H1 (cell line): ENCODE measurements at regions not wholly inside any gene's neighbourhood (a gene's known extent, or its start where the extent isn't known, plus 50 kb on each side); places are given as distances from the start of the nearest gene placed in this dataset.

ENCODE experiments used
- CTCF ChIA-PET: fragments of 300-600 bp; sonication (Branson Sonifier 250); formaldehyde crosslinking; loops from one replicate; lab custom pipeline; 2021; ENCODE audit not compliant: partially characterized antibody; lab: Charles Lee
- POLR2A ChIA-PET: fragments of 300-600 bp; sonication (Branson Sonifier 250); formaldehyde crosslinking; loops from one replicate; lab custom pipeline; 2021; ENCODE audit warnings: inconsistent platforms; ENCODE audit not compliant: partially characterized antibody; lab: Charles Lee
- DNase-seq, 2 experiments: peaks; one replicate each; pipeline versions ENCODE4 v3.0.0 to v3.0.0-alpha.2; 2010 to 2022; ENCODE audit warnings: low spot score in 2 of 2, low read depth in 1 of 2, mixed read lengths in 1 of 2
- FAIRE-seq: peaks from 2 replicates; lab custom pipeline; 2011; peaks lifted over from hg19 to GRCh38; lab: Jason Lieb, UNC
- H2AFZ ChIP-seq: 2 replicates; pipeline ENCODE4 v1.8.1; 2012; ENCODE audit warnings: low read length, inconsistent platforms
- H2AK5ac ChIP-seq: 2 replicates; pipeline ENCODE4 v1.6.1; 2013; ENCODE audit warnings: low read depth, low read length
- H2BK120ac ChIP-seq: replicated peaks from 2 replicates; pipeline ENCODE3; 2013; ENCODE audit warnings: low read depth, low read length, inconsistent platforms
- H2BK12ac ChIP-seq: 2 replicates; pipeline ENCODE4 v1.6.1; 2013; ENCODE audit warnings: low read depth, low read length
- H2BK15ac ChIP-seq: 2 replicates; pipeline ENCODE4 v1.6.1; 2013; ENCODE audit warnings: low read length
- H2BK20ac ChIP-seq: 2 replicates; pipeline ENCODE4 v1.6.1; 2013; ENCODE audit warnings: low read length
- H2BK5ac ChIP-seq: 2 replicates; pipeline ENCODE4 v1.6.1; 2013; ENCODE audit warnings: low read depth, low read length
- H3K14ac ChIP-seq: 2 replicates; pipeline ENCODE4 v1.6.1; 2013; ENCODE audit warnings: inconsistent platforms; ENCODE audit not compliant: insufficient read length
- H3K18ac ChIP-seq: 2 replicates; pipeline ENCODE4 v1.6.1; 2013; ENCODE audit warnings: low read length; ENCODE audit errors: extremely low read depth
- H3K23ac ChIP-seq: 2 replicates; pipeline ENCODE4 v1.6.1; 2013; ENCODE audit warnings: inconsistent platforms; ENCODE audit not compliant: insufficient read length
- H3K23me2 ChIP-seq: 2 replicates; pipeline ENCODE4 v1.6.1; 2013; ENCODE audit warnings: low read depth, low read length
- H3K27ac ChIP-seq: 2 replicates; pipeline ENCODE4 v1.6.1; 2011; ENCODE audit warnings: low read depth, low read length, inconsistent platforms
- H3K27me3 ChIP-seq, 4 experiments: replicated peaks in 1 of 4; 1 replicate in 1 of 4; 2 replicates in 3 of 4; pipeline versions ENCODE4 v1.6.1 to v1.8.1; 2011 to 2013; ENCODE audit warnings: low read length in 3 of 4, mild to moderate bottlenecking in 3 of 4, inconsistent platforms in 2 of 4, mixed read lengths in 2 of 4, moderate library complexity in 1 of 4; ENCODE audit not compliant: control insufficient read depth in 3 of 4, insufficient read depth in 3 of 4; ENCODE audit errors: extremely low read depth in 1 of 4
- H3K36me3 ChIP-seq, 4 experiments: 2 replicates each; pipeline versions ENCODE4 v1.6.1 to v1.8.1; 2011 to 2013; ENCODE audit warnings: mild to moderate bottlenecking in 4 of 4, low read length in 3 of 4, moderate library complexity in 2 of 4, control low read depth in 1 of 4, inconsistent platforms in 1 of 4; ENCODE audit not compliant: insufficient read depth in 4 of 4, control insufficient read depth in 2 of 4
- H3K4ac ChIP-seq: replicated peaks from 2 replicates; pipeline ENCODE3; 2013; ENCODE audit warnings: low read length, low read depth, mixed read lengths, inconsistent platforms; ENCODE audit not compliant: insufficient read length
- H3K4me1 ChIP-seq, 4 experiments: replicated peaks in 1 of 4; 1 replicate in 1 of 4; 2 replicates in 3 of 4; pipeline versions ENCODE4 v1.6.1 to v1.8.1; 2011 to 2013; ENCODE audit warnings: low read length in 3 of 4, inconsistent platforms in 2 of 4, mixed read lengths in 1 of 4; ENCODE audit not compliant: insufficient read depth in 4 of 4, control insufficient read depth in 3 of 4
- H3K4me2 ChIP-seq, 2 experiments: 2 replicates each; pipeline versions ENCODE4 v1.6.1 to v1.8.1; 2011 to 2013; ENCODE audit warnings: low read depth in 2 of 2, low read length in 2 of 2, control low read depth in 1 of 2, inconsistent platforms in 1 of 2, mild to moderate bottlenecking in 1 of 2; ENCODE audit not compliant: insufficient read depth in 1 of 2
- H3K4me3 ChIP-seq, 4 experiments: fragments of 200-600, 300-600 bp in 1 of 4; sonication (generic), shearing (Covaris generic), sonication (Bioruptor Twin) in 1 of 4; 2 replicates each; pipeline versions ENCODE4 v1.5.1 to v1.8.1; 2011 to 2016; ENCODE audit warnings: low read length in 4 of 4, low read depth in 3 of 4, control low read depth in 2 of 4, inconsistent platforms in 2 of 4, mild to moderate bottlenecking in 2 of 4, mixed read lengths in 1 of 4, moderate library complexity in 1 of 4; ENCODE audit not compliant: insufficient read depth in 2 of 4; ENCODE audit errors: extremely low read depth in 1 of 4
- H3K56ac ChIP-seq: replicated peaks from 2 replicates; pipeline ENCODE3; 2013; ENCODE audit warnings: low read depth, mild to moderate bottlenecking, mixed read lengths, low read length, inconsistent platforms; ENCODE audit not compliant: insufficient read length
- H3K79me1 ChIP-seq: 2 replicates; pipeline ENCODE4 v1.6.1; 2013; ENCODE audit warnings: low read depth, low read length, control low read depth
- H3K79me2 ChIP-seq, 2 experiments: 2 replicates each; pipeline versions ENCODE4 v1.6.1 to v1.8.1; 2012 to 2013; ENCODE audit warnings: low read length in 2 of 2, mild to moderate bottlenecking in 2 of 2, inconsistent platforms in 1 of 2; ENCODE audit not compliant: insufficient read depth in 2 of 2, control insufficient read depth in 1 of 2
- H3K9ac ChIP-seq, 4 experiments: replicated peaks in 1 of 4; 1 replicate in 1 of 4; 2 replicates in 3 of 4; pipeline versions ENCODE4 v1.6.1 to v1.8.1; 2011 to 2013; ENCODE audit warnings: low read depth in 3 of 4, low read length in 3 of 4, control low read depth in 2 of 4, mild to moderate bottlenecking in 2 of 4, moderate library complexity in 2 of 4, inconsistent platforms in 1 of 4; ENCODE audit errors: extremely low read depth in 1 of 4
- H3K9me3 ChIP-seq, 2 experiments: 2 replicates each; pipeline versions ENCODE4 v1.6.1 to v1.8.1; 2012 to 2013; ENCODE audit warnings: mild to moderate bottlenecking in 2 of 2, moderate library complexity in 2 of 2, control low read depth in 1 of 2, inconsistent platforms in 1 of 2, low read depth in 1 of 2, low read length in 1 of 2, mixed read lengths in 1 of 2; ENCODE audit not compliant: insufficient read depth in 2 of 2
- H4K20me1 ChIP-seq, 2 experiments: replicated peaks in 1 of 2; 2 replicates each; pipeline versions ENCODE3 to v1.8.1; 2011 to 2013; ENCODE audit warnings: inconsistent platforms in 2 of 2, low read length in 2 of 2, mild to moderate bottlenecking in 1 of 2; ENCODE audit not compliant: insufficient read depth in 2 of 2, control insufficient read depth in 1 of 2
- H4K5ac ChIP-seq: 2 replicates; pipeline ENCODE4 v1.6.1; 2013; ENCODE audit warnings: low read length, low read depth, mixed read lengths, inconsistent platforms; ENCODE audit not compliant: insufficient read length
- H4K8ac ChIP-seq: 2 replicates; pipeline ENCODE4 v1.8.0; 2013; ENCODE audit warnings: mild to moderate bottlenecking, moderate library complexity, low read length, inconsistent platforms; ENCODE audit not compliant: insufficient read depth; ENCODE audit errors: extremely low read depth
- H4K91ac ChIP-seq: replicated peaks from 2 replicates; pipeline ENCODE3; 2013; ENCODE audit warnings: low read length, mixed read lengths, inconsistent platforms; ENCODE audit not compliant: insufficient read length
- ASH2L ChIP-seq: fragments of 200-600, 300-600 bp; sonication (generic); IDR thresholded peaks from one replicate; pipeline ENCODE4 v1.7.1; 2017; ENCODE audit warnings: low read length
- ATF3 ChIP-seq: IDR thresholded peaks from 2 replicates; pipeline ENCODE4 v1.6.1; 2011; ENCODE audit warnings: low read depth, mild to moderate bottlenecking, low read length; ENCODE audit not compliant: insufficient read depth
- CEBPB ChIP-seq: IDR thresholded peaks from 2 replicates; pipeline ENCODE4 v1.6.1; 2012; ENCODE audit warnings: low read depth, low read length
- GTF2F1 ChIP-seq: IDR thresholded peaks from 2 replicates; pipeline ENCODE4 v1.6.1; 2012; ENCODE audit warnings: low read depth, low read length, improper control_type of control experiment, borderline replicate concordance
- KDM1A ChIP-seq: fragments of 200-600, 300-600 bp; sonication (generic); IDR thresholded peaks from 2 replicates; pipeline ENCODE4 v1.7.1; 2016; ENCODE audit warnings: mild to moderate bottlenecking, low read length, borderline replicate concordance
- NANOG ChIP-seq: IDR thresholded peaks from 2 replicates; pipeline ENCODE4 v1.6.1; 2011; ENCODE audit warnings: low read length, low read depth, mild to moderate bottlenecking, inconsistent platforms; ENCODE audit not compliant: insufficient read depth, poor library complexity, severe bottlenecking
- NRF1 ChIP-seq: IDR thresholded peaks from 2 replicates; pipeline ENCODE4 v1.6.1; 2011; ENCODE audit warnings: mild to moderate bottlenecking, low read depth, low read length, improper control_type of control experiment
- POLR2A ChIP-seq, 2 experiments: IDR thresholded peaks; 1 replicate in 1 of 2; 2 replicates in 1 of 2; pipeline ENCODE4 v1.6.1; 2011; ENCODE audit warnings: low read depth in 2 of 2, low read length in 2 of 2, mild to moderate bottlenecking in 2 of 2; ENCODE audit errors: control extremely low read depth in 1 of 2
- RFX5 ChIP-seq: IDR thresholded peaks from 2 replicates; pipeline ENCODE4 v1.6.1; 2011; ENCODE audit warnings: low read depth, low read length, improper control_type of control experiment, borderline replicate concordance
- SAP30 ChIP-seq: fragments of 300-600 bp; sonication (generic); IDR thresholded peaks from 2 replicates; pipeline ENCODE4 v1.7.1; 2012; ENCODE audit warnings: low read length, moderate library complexity, mild to moderate bottlenecking, inconsistent platforms; ENCODE audit not compliant: insufficient read depth, insufficient replicate concordance
- SIX5 ChIP-seq: IDR thresholded peaks from 2 replicates; pipeline ENCODE4 v1.6.1; 2011; ENCODE audit warnings: mild to moderate bottlenecking, low read depth, low read length
- SP2 ChIP-seq: IDR thresholded peaks from 2 replicates; pipeline ENCODE4 v1.6.1; 2012; ENCODE audit warnings: mild to moderate bottlenecking, low read length, inconsistent platforms
- SRF ChIP-seq: IDR thresholded peaks from 2 replicates; pipeline ENCODE4 v1.6.1; 2011; ENCODE audit warnings: mild to moderate bottlenecking, low read depth, low read length, moderate library complexity
- TEAD4 ChIP-seq: IDR thresholded peaks from 2 replicates; pipeline ENCODE4 v1.6.1; 2012; ENCODE audit warnings: low read depth, low read length, inconsistent platforms, mixed read lengths

GRCh38 chr3:166902374-166902773, 477.7 kb downstream of the ZBBX start:
- no peaks in the 10 kb centered on the region for H3K36me3 ChIP-seq
- no peaks in the 10 kb centered on the region for H3K23me2 ChIP-seq
- H2BK12ac ChIP-seq = no peak overlapping the region
- no peak overlapping the region for H3K4me3 ChIP-seq
- H3K18ac ChIP-seq = no peak overlapping the region
- H3K79me1 ChIP-seq = no peaks in the 10 kb centered on the region
- H2AK5ac ChIP-seq = no peak overlapping the region
- CTCF ChIA-PET = interaction anchor here (1.4 to 1.6 kb wide), 2 partner anchors 12 to 65 kb away, joined by 4 to 6 read pairs; no protein-coding TSS in a partner anchor
- FAIRE-seq (no peak), DNase-seq (no peak)
- no peak overlapping the region for H4K5ac ChIP-seq
- H2AFZ ChIP-seq = no peak overlapping the region
- H3K56ac ChIP-seq = no peak overlapping the region
- H3K23ac ChIP-seq = no peak overlapping the region
- H4K91ac ChIP-seq = no peak overlapping the region
- POLR2A ChIA-PET = no interaction called here
- H3K4ac ChIP-seq = no peak overlapping the region
- no peak overlapping the region for H3K4me2 ChIP-seq
- no peaks in the 10 kb centered on the region for H3K9me3 ChIP-seq
- no peak overlapping the region for H2BK15ac ChIP-seq
- H2BK5ac ChIP-seq = no peak overlapping the region
- no peak overlapping the region for H2BK20ac ChIP-seq
- no peaks in the 10 kb centered on the region for H3K79me2 ChIP-seq
- TF ChIP-seq GTF2F1 (no peak), NRF1 (no peak), NANOG (no peak), ASH2L (no peak), SAP30 (no peak), TEAD4 (no peak), RFX5 (no peak), ATF3 (no peak), POLR2A (IDR thresholded peaks at IDR 0.05; ENCODE audit: control extremely low read depth in 1 of 2, low read depth in 2 of 2, low read length in 2 of 2) (no peak), SIX5 (no peak), CEBPB (no peak), SRF (no peak), SP2 (no peak), KDM1A (no peak)
- no peak overlapping the region for H3K14ac ChIP-seq
- no peaks in the 10 kb centered on the region for H3K27me3 ChIP-seq
- H3K9ac ChIP-seq = no peak overlapping the region
- no peak overlapping the region for H2BK120ac ChIP-seq
- no peak overlapping the region for H4K8ac ChIP-seq
- H3K27ac ChIP-seq = no peak overlapping the region
- no peaks in the 10 kb centered on the region for H4K20me1 ChIP-seq
- H3K4me1 ChIP-seq = no peaks in the 10 kb centered on the region
